Calu3 (cell line): ENCODE measurements at regions not wholly inside any gene's neighbourhood (a gene's known extent, or its start where the extent isn't known, plus 50 kb on each side); places are given as distances from the start of the nearest gene placed in this dataset.

Experiments used
- BruUV-seq: library from RNA; stranded (reverse); fragments of 400-500 nt; replicated peaks from 2 replicates; lab custom pipeline; 2021; lab: Mats Ljungman, UMichigan
- CTCF ChIA-PET: fragments of 300-600 bp; sonication (Branson Sonifier 250); formaldehyde crosslinking; loops from one replicate; lab custom pipeline; 2022; ENCODE audit warnings: antibody characterized with exemption; lab: Charles Lee
- DNase-seq: peaks from one replicate; pipeline ENCODE4 v3.0.0; 2022
- H3K27ac Mint-ChIP-seq: one replicate; pipeline ENCODE4 v1.8.0; 2022; ENCODE audit warnings: mixed read lengths; ENCODE audit not compliant: unreplicated experiment
- H3K27me3 Mint-ChIP-seq: one replicate; pipeline ENCODE4 v1.8.0; 2022; ENCODE audit warnings: mixed read lengths; ENCODE audit not compliant: unreplicated experiment
- H3K36me3 Mint-ChIP-seq: one replicate; pipeline ENCODE4 v1.8.0; 2022; ENCODE audit warnings: mild to moderate bottlenecking, moderate library complexity, mixed read lengths; ENCODE audit not compliant: insufficient read depth, unreplicated experiment
- H3K4me1 Mint-ChIP-seq: one replicate; pipeline ENCODE4 v1.8.0; 2022; ENCODE audit warnings: mild to moderate bottlenecking, low read depth, mixed read lengths; ENCODE audit not compliant: unreplicated experiment
- H3K4me3 Mint-ChIP-seq: one replicate; pipeline ENCODE4 v1.8.0; 2022; ENCODE audit warnings: mild to moderate bottlenecking, low read depth, moderate library complexity, mixed read lengths; ENCODE audit not compliant: unreplicated experiment
- H3K9me3 Mint-ChIP-seq: one replicate; pipeline ENCODE4 v1.8.0; 2022; ENCODE audit warnings: low read depth, mixed read lengths; ENCODE audit not compliant: unreplicated experiment
- CTCF ChIP-seq: fragments of 200-600 bp; IDR thresholded peaks from one replicate; pipeline ENCODE4 v1.8.0; 2022; ENCODE audit warnings: antibody characterized with exemption; ENCODE audit not compliant: unreplicated experiment
- intact Hi-C: fragments of 100-400 bp; cut with micrococcal nuclease; formaldehyde crosslinking; loops from one replicate; pipeline ENCODE4 v1.10.0; 2022; ENCODE audit not compliant: unreplicated experiment

- Mint-ChIP-seq H3K4me3 (no peak overlapping the region), H3K27me3 (no peaks in the 10 kb centered on the region), H3K9me3 (peaks cover 2% of the 10 kb centered on the region), H3K4me1 (no peaks in the 10 kb centered on the region), H3K36me3 (no peaks in the 10 kb centered on the region), H3K27ac (no peak overlapping the region)
- intact Hi-C loops: no loop called here
- DNase-seq: no peak
- no TSS peak for BruUV-seq
- CTCF ChIA-PET: no interaction called here
- TF ChIP-seq CTCF: no peak
Observed at GRCh38 chr3:18720543-18720942, 295.4 kb upstream of the SATB1 start.

DNA sequence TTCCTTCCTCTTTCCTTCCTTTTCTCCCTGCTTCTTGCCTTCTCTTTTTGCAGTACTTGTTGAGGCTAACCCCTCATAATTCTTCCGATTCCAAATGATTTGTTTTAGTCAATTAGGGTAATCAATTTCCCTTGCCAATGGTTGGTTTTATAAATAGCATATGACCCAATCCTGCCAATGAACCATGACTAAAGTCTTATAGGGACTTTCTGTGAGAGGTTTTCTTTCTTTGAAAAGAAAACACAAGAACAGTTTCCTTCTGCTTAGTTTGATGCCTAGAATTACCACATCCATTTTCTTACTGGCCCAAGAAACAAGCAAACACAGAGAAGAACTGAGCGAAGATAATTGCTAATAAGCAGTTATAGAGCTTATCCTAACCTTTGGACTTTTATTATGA lies 292.5 kb upstream of the SATB1 start:
- H3K36me3 Mint-ChIP-seq: no peaks in the 10 kb centered on the region
- H3K27ac Mint-ChIP-seq: no peak overlapping the region
- no peak overlapping the region for H3K4me3 Mint-ChIP-seq
- CTCF ChIA-PET: no interaction called here
- TF ChIP-seq CTCF: no peak
- no TSS peak for BruUV-seq
- intact Hi-C loops: no loop called here
- peaks cover 2% of the 10 kb centered on the region for H3K9me3 Mint-ChIP-seq
- DNase-seq: no peak
- H3K4me1 Mint-ChIP-seq: no peaks in the 10 kb centered on the region
- no peaks in the 10 kb centered on the region for H3K27me3 Mint-ChIP-seq

DNA sequence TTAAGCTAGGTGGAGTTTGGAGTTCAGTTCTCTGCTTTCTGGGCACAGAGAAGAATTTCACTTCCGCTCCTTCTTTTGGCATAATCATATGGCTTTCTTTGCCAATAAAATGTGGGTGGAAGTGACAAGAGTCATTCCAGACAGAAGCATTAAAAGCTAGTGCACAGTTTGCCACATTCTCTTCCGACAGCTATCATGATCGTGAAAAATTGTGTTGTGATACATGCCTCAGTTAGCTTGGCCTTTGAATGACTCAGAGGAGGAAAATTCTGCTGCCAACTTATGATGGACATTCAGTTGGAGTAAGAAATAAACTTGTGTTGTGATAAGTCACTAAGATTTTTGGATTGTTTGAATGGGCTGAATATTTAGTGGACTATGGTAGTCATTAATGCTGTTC lies 291.7 kb upstream of the SATB1 start:
- no peak overlapping the region for H3K4me3 Mint-ChIP-seq
- no peak for DNase-seq
- CTCF ChIA-PET: interaction anchor here (1.3 kb wide), 1 partner anchor 8 kb away, joined by 3 read pairs; no protein-coding TSS in a partner anchor
- H3K27ac Mint-ChIP-seq: no peak overlapping the region
- no peak for TF ChIP-seq CTCF
- H3K4me1 Mint-ChIP-seq: no peaks in the 10 kb centered on the region
- peaks cover 2% of the 10 kb centered on the region for H3K9me3 Mint-ChIP-seq
- no TSS peak for BruUV-seq
- no peaks in the 10 kb centered on the region for H3K36me3 Mint-ChIP-seq
- no peaks in the 10 kb centered on the region for H3K27me3 Mint-ChIP-seq
- intact Hi-C loops: no loop called here

- TF ChIP-seq CTCF: no peak
- H3K4me1 Mint-ChIP-seq: no peaks in the 10 kb centered on the region
- no peak overlapping the region for H3K4me3 Mint-ChIP-seq
- CTCF ChIA-PET: interaction anchor here (1.3 kb wide), 1 partner anchor 9 kb away, joined by 3 read pairs; no protein-coding TSS in a partner anchor
- BruUV-seq: no TSS peak
- no peaks in the 10 kb centered on the region for H3K27me3 Mint-ChIP-seq
- H3K9me3 Mint-ChIP-seq: peaks cover 2% of the 10 kb centered on the region
- DNase-seq: no peak
- no peak overlapping the region for H3K27ac Mint-ChIP-seq
- no peaks in the 10 kb centered on the region for H3K36me3 Mint-ChIP-seq
- intact Hi-C loops: no loop called here
Observed at GRCh38 chr3:18716101-18716500, 291.0 kb upstream of the SATB1 start.
